ENCODE measurements at regions not wholly inside any gene's neighbourhood (a gene's known extent, or its start where the extent isn't known, plus 50 kb on each side); places are given as distances from the start of the nearest gene placed in this dataset.

- no peaks in the 10 kb centered on the region for H3K79me2 ChIP-seq (ENCODE audit: control insufficient read depth, insufficient read depth, low read length)
- no peaks in the 10 kb centered on the region for H3K9me1 ChIP-seq (replicated peaks; ENCODE audit: control insufficient read depth, extremely low read depth, insufficient read depth, low read length)
- dilution Hi-C loops (cut with MboI; ENCODE audit: extremely low pct_ligation_motif_present, low sequenced_read_pairs) (no loop called here), intact Hi-C loops (cut with micrococcal nuclease) (no loop called here)
- H3K4me2 ChIP-seq (ENCODE audit: insufficient read depth, low read length): no peak overlapping the region
- FAIRE-seq: no peak
- peaks cover 0 to 2% of the 10 kb centered on the region in 2 experiments for H3K27me3 ChIP-seq (ENCODE audit: control insufficient read depth in 2 of 2, insufficient read depth in 2 of 2, low read length in 2 of 2)
- no peak for TF ChIP-seq JUN (IDR thresholded peaks at IDR 0.05; ENCODE audit: borderline replicate concordance, insufficient read depth, insufficient read length, low read depth)
- TF ChIP-seq POLR2A (IDR thresholded peaks at IDR 0.05; ENCODE audit: low read depth, low read length): no peak
- TF ChIP-seq POLR2AphosphoS5 (IDR thresholded peaks at IDR 0.05; ENCODE audit: insufficient read depth, low read depth, low read length): no peak
- no TSS peak for BruUV-seq (replicated peaks)
- no peak overlapping the region for H2AFZ ChIP-seq (ENCODE audit: low read depth, low read length)
- H3K9me3 ChIP-seq (replicated peaks; ENCODE audit: control insufficient read depth, insufficient read depth, low read length): no peaks in the 10 kb centered on the region
- H3K9ac ChIP-seq (replicated peaks; ENCODE audit: extremely low read depth, insufficient read depth, low read length): no peak overlapping the region
- no peaks in the 10 kb centered on the region for H3K36me3 ChIP-seq (ENCODE audit: control insufficient read depth in 2 of 2, extremely low read depth in 1 of 2, insufficient read depth in 2 of 2, low read length in 2 of 2)
- CTCF ChIA-PET: interaction anchor here (0.8 kb wide), 1 partner anchor 38 kb away, joined by 3 read pairs; no protein-coding TSS in a partner anchor
- H4K20me1 ChIP-seq (replicated peaks; ENCODE audit: control insufficient read depth, extremely low read depth, insufficient read depth, low read length): no peaks in the 10 kb centered on the region
- no peak overlapping the region for H3K27ac ChIP-seq (ENCODE audit: insufficient read depth, low read depth, low read length)
- no peak overlapping the region for H3K4me3 ChIP-seq (replicated peaks in 1 of 3; ENCODE audit: insufficient read depth in 1 of 3, low read depth in 1 of 3, low read length in 3 of 3)
- DNase-seq (ENCODE audit: low read depth, low spot score): peak; percentile 63
- POLR2A ChIA-PET: no interaction called here
- H3K4me1 ChIP-seq (ENCODE audit: control insufficient read depth, extremely low read depth, insufficient read depth, low read length): no peaks in the 10 kb centered on the region
Observed at GRCh38 chr3:70882104-70882503, 569.7 kb upstream of the MDFIC2 start.

- BruUV-seq (replicated peaks): no TSS peak
- no peak overlapping the region for H3K4me2 ChIP-seq (ENCODE audit: insufficient read depth, low read length)
- no peak for TF ChIP-seq EZH2 (IDR thresholded peaks at IDR 0.05; ENCODE audit: borderline replicate concordance, low read depth, low read length, severe bottlenecking)
- no peaks in the 10 kb centered on the region for H4K20me1 ChIP-seq (replicated peaks; ENCODE audit: control insufficient read depth, extremely low read depth, insufficient read depth, low read length)
- dilution Hi-C loops (cut with MboI; ENCODE audit: extremely low pct_ligation_motif_present, low sequenced_read_pairs): no loop called here
- H2AFZ ChIP-seq (ENCODE audit: low read depth, low read length): no peak overlapping the region
- H3K79me2 ChIP-seq (ENCODE audit: control insufficient read depth, insufficient read depth, low read length): no peaks in the 10 kb centered on the region
- no peaks in the 10 kb centered on the region for H3K9me1 ChIP-seq (replicated peaks; ENCODE audit: control insufficient read depth, extremely low read depth, insufficient read depth, low read length)
- intact Hi-C loops (cut with micrococcal nuclease): no loop called here
- POLR2A ChIA-PET: no interaction called here
- H3K27me3 ChIP-seq (ENCODE audit: control insufficient read depth in 2 of 2, insufficient read depth in 2 of 2, low read length in 2 of 2): no peaks in the 10 kb centered on the region
- H3K36me3 ChIP-seq (ENCODE audit: control insufficient read depth in 2 of 2, extremely low read depth in 1 of 2, insufficient read depth in 2 of 2, low read length in 2 of 2): no peaks in the 10 kb centered on the region
- CTCF ChIA-PET: no interaction called here
- H3K9me3 ChIP-seq (replicated peaks; ENCODE audit: control insufficient read depth, insufficient read depth, low read length): no peaks in the 10 kb centered on the region
- no peaks in the 10 kb centered on the region for H3K4me1 ChIP-seq (ENCODE audit: control insufficient read depth, extremely low read depth, insufficient read depth, low read length)
- FAIRE-seq (no peak), DNase-seq (ENCODE audit: low read depth, low spot score) (no peak)
- no peak overlapping the region for H3K27ac ChIP-seq (ENCODE audit: insufficient read depth, low read depth, low read length)
- no peak overlapping the region for H3K4me3 ChIP-seq (replicated peaks in 1 of 3; ENCODE audit: insufficient read depth in 1 of 3, low read depth in 1 of 3, low read length in 3 of 3)
- no peak overlapping the region for H3K9ac ChIP-seq (replicated peaks; ENCODE audit: extremely low read depth, insufficient read depth, low read length)
Observed at GRCh38 chr3:70880421-70880820, 568.0 kb upstream of the MDFIC2 start.

Data from endothelial cell of umbilical vein (primary cell).